A673 (cell line): ENCODE measurements at regions not wholly inside any gene's neighbourhood (a gene's known extent, or its start where the extent isn't known, plus 50 kb on each side); places are given as distances from the start of the nearest gene placed in this dataset.

ENCODE experiments used
- EZH2 ChIP-seq: fragments of 200-600 bp; sonication (generic); IDR thresholded peaks from 2 replicates; pipeline ENCODE4 v1.6.1; 2017; ENCODE audit warnings: borderline replicate concordance, low read depth, mild to moderate bottlenecking, mixed read lengths, antibody characterized with exemption, low read length; ENCODE audit not compliant: poor library complexity, severe bottlenecking
- TF ChIP-seq, protein P1 (sequence below): fragments of 300-800, 200-600 bp; sonication (generic); conservative IDR thresholded peaks from 2 replicates; pipeline ENCODE4 v1.5.1; 2017; ENCODE audit warnings: low read depth, mild to moderate bottlenecking, antibody characterized with exemption, low read length, moderate library complexity, mixed read lengths

DNA sequence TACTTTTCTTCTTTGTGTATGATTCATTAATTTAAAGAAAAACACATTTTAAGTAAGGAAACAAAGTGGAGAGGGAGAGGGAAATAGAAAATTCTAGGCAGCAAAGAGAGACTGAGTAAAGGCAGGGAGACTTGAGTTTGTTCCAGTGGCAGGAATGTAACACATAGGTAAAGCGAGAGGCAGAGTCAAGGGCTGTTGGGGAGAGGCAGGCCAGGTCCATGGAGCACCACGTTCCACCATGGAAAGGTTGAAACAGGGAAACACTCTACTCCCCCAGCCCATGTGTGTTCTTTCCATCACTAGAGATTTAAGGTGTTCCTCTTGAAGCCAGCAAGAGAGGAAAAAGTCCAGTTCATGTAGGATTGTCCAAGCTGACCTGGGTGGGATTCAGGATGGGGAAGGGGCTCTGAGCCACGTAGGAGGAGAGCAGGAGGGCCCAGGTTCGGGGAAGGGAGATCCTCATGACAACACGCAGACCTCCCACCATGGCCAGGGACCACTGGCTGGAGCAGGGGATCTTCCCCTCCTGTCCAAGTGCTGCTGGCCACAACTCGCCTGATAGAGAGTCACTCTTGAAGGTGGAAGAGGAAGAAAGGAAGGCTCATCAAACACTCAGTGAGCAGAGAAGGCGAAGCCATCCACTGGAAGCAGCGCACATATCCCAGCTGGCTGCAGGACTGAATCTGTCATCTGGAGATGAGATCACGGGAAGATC lies 666.4 kb upstream of the MKI67 start:
- no peak for TF ChIP-seq EZH2
- TF ChIP-seq, protein P1, sequence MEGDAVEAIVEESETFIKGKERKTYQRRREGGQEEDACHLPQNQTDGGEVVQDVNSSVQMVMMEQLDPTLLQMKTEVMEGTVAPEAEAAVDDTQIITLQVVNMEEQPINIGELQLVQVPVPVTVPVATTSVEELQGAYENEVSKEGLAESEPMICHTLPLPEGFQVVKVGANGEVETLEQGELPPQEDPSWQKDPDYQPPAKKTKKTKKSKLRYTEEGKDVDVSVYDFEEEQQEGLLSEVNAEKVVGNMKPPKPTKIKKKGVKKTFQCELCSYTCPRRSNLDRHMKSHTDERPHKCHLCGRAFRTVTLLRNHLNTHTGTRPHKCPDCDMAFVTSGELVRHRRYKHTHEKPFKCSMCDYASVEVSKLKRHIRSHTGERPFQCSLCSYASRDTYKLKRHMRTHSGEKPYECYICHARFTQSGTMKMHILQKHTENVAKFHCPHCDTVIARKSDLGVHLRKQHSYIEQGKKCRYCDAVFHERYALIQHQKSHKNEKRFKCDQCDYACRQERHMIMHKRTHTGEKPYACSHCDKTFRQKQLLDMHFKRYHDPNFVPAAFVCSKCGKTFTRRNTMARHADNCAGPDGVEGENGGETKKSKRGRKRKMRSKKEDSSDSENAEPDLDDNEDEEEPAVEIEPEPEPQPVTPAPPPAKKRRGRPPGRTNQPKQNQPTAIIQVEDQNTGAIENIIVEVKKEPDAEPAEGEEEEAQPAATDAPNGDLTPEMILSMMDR, result no peak
